Peyer's patch (tissue), 4 donors: ENCODE measurements at regions not wholly inside any gene's neighbourhood (a gene's known extent, or its start where the extent isn't known, plus 50 kb on each side); places are given as distances from the start of the nearest gene placed in this dataset.

Experiments used
- DNase-seq, 3 donors: peaks; one replicate each; pipeline ENCODE4 v3.0.0-alpha.2; 2017 to 2019
- H3K27ac ChIP-seq, 4 donors: fragments of 200-600 bp; sonication (generic); one replicate each; pipeline ENCODE4 v1.5.1; 2016 to 2019
- H3K27me3 ChIP-seq, 2 donors: fragments of 200-600 bp; sonication (generic); one replicate each; pipeline ENCODE4 v1.5.1; 2019
- H3K36me3 ChIP-seq, 3 donors: fragments of 200-600 bp; sonication (generic); one replicate each; pipeline ENCODE4 v1.5.1; 2016 to 2019
- H3K4me1 ChIP-seq, 4 donors: fragments of 200-600 bp; sonication (generic); one replicate each; pipeline ENCODE4 v1.5.1; 2016 to 2019
- H3K4me3 ChIP-seq, 4 donors: fragments of 200-600 bp; sonication (generic); 1 replicate in 3 of 4; 2 replicates in 1 of 4; pipeline ENCODE4 v1.5.1; 2016 to 2019; ENCODE audit warnings: mild to moderate bottlenecking in 1 of 4
- H3K9me3 ChIP-seq, 4 donors: fragments of 200-600 bp; sonication (generic); one replicate each; pipeline ENCODE4 v1.5.1; 2016 to 2019; ENCODE audit warnings: mild to moderate bottlenecking in 1 of 4
- POLR2A ChIP-seq, 2 donors: fragments of 450-650 bp; IDR thresholded peaks; one replicate each; pipeline ENCODE4 v1.5.1; 2017; ENCODE audit warnings: antibody characterized with exemption in 2 of 2, mild to moderate bottlenecking in 2 of 2, moderate library complexity in 2 of 2
- TF ChIP-seq, protein P1 (sequence below), 6 experiments: fragments of 450-650 bp in 4 of 6; fragments of 200-600 bp in 2 of 6; sonication (generic) in 1 of 6; IDR thresholded peaks; one replicate each; pipeline ENCODE4 v1.5.1; 2017 to 2019; ENCODE audit warnings: antibody characterized with exemption in 6 of 6, mild to moderate bottlenecking in 3 of 6, moderate library complexity in 1 of 6

DNA sequence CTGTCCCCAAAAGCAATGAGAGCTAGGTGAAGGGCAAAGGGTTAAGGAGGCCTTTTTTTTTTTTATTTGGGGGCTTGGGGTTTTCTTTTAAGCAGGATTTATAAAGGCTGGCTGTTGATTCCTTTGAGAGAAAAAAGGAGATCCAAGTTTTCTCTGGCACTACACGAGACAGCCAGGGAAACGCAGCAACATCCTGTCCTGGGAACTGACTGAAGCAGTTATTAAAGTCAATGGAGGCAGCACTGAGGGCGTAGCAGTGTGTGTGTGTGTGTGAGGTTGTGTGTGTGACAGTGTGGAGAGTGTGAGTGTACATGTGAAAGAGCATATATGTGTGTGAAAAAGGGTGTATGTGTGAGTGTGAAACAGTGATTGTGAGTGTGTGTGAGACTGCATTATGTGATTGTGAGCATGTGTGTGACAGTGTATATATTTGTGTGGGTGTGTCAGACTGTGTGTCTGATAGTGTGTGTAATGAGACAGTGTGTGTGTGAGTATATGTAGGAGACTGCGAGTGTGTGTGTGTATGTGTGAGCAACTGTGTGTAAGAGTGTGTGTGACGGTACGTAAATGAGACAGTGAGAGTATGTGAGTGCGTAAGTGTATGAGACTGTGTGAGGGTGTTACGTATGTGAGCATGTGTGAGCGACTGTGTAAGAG is 65.9 kb upstream of the TIAM1 start:
- H3K4me3 ChIP-seq: no peak overlapping the region
- H3K27ac ChIP-seq: no peak overlapping the region
- TF ChIP-seq POLR2A (IDR thresholded peaks at IDR 0.05): no peak
- TF ChIP-seq, protein P1, sequence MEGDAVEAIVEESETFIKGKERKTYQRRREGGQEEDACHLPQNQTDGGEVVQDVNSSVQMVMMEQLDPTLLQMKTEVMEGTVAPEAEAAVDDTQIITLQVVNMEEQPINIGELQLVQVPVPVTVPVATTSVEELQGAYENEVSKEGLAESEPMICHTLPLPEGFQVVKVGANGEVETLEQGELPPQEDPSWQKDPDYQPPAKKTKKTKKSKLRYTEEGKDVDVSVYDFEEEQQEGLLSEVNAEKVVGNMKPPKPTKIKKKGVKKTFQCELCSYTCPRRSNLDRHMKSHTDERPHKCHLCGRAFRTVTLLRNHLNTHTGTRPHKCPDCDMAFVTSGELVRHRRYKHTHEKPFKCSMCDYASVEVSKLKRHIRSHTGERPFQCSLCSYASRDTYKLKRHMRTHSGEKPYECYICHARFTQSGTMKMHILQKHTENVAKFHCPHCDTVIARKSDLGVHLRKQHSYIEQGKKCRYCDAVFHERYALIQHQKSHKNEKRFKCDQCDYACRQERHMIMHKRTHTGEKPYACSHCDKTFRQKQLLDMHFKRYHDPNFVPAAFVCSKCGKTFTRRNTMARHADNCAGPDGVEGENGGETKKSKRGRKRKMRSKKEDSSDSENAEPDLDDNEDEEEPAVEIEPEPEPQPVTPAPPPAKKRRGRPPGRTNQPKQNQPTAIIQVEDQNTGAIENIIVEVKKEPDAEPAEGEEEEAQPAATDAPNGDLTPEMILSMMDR (IDR thresholded peaks at IDR 0.05): no peak
- no peaks in the 10 kb centered on the region for H3K36me3 ChIP-seq
- H3K4me1 ChIP-seq: no peaks in the 10 kb centered on the region
- H3K9me3 ChIP-seq: no peaks in the 10 kb centered on the region
- H3K27me3 ChIP-seq: no peaks in the 10 kb centered on the region
- no peak for DNase-seq

DNA sequence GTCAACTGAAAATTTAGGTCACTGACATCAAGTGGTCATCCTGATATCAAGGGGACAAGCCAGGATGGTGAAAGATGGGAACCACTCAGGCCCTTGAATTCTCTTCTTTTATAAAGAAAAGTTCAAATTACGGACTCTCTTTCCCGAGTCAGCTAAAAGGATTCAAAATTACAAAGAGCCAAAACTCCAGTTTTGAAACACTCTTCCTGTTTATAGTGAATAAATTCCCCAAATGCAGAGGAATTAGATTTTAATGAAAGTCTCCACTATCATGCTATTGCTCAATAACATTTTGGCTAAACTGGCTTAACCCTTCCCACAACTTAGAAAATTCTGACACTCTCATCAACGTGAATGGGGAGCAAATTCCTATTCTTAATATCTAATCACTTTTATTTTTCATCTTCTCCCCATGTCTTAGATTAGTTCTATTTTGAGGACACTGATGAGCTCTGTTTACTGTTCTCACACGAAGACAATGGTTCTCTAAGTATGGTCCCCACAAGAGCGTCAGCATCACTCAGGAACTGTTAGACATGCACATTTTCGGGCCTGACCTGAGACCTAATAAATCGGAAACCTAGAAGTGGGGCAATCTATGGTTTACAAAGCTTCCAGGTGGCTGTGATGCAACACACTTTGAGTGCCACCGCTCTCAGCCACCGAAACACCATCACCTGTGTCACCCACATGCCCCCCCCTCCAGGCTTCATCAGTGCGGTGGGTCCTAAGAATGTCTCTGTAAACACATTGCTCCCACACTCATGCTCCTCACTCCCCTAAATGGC is 64.4 kb upstream of the TIAM1 start:
- H3K4me1 ChIP-seq: no peaks in the 10 kb centered on the region
- no peaks in the 10 kb centered on the region for H3K36me3 ChIP-seq
- no peak overlapping the region for H3K4me3 ChIP-seq
- H3K9me3 ChIP-seq: no peaks in the 10 kb centered on the region
- no peaks in the 10 kb centered on the region for H3K27me3 ChIP-seq
- H3K27ac ChIP-seq: peak overlapping the region; percentile 0 to 39 (median 13)
- TF ChIP-seq, protein P1 (IDR thresholded peaks at IDR 0.05): no peak
- no peak for TF ChIP-seq POLR2A (IDR thresholded peaks at IDR 0.05)
- no peak for DNase-seq

DNA sequence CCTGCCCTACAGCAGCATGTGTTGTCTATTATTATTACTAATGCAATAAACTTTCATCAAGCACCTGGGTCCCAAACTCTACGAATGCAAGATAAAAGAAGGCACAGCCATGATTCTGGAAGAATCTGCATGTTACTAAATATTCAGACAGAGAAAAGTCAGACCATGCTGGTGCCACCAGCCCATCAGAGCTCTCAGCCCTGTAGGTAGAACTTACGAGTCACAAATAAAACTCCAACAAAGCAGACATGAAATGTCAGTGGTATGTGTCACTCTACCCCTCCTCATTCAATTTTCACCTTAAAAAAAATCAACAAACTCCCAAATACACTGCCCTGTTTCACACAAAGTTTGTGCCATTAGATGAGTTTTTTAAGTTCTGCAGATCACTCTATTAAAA is 62.4 kb upstream of the TIAM1 start:
- Histone ChIP-seq H3K4me1 (no peaks in the 10 kb centered on the region), H3K4me3 (no peak overlapping the region), H3K36me3 (no peaks in the 10 kb centered on the region), H3K27ac (no peak overlapping the region), H3K9me3 (no peaks in the 10 kb centered on the region), H3K27me3 (no peaks in the 10 kb centered on the region)
- TF ChIP-seq, protein P1 (IDR thresholded peaks at IDR 0.05): no peak
- TF ChIP-seq POLR2A (IDR thresholded peaks at IDR 0.05): no peak
- no peak for DNase-seq

DNA sequence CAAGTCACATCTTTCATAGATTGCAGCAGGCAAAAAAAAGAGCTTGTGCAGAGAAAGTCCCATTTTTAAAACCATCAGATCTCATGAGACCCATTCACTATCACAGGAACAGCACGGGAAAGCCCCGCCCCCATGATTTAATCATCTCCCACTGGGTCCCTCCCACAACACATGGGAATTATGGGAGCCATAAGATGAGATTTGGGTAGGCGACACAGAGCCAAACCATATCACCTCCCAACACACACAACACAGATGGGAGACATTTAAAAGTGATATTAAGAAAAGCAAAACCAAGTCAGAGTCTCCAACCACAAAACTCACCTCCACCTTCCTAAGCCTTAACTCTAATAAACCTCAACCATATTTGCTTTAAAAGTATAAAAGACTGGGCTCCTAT is 61.5 kb upstream of the TIAM1 start:
- DNase-seq: no peak
- TF ChIP-seq, protein P1 (IDR thresholded peaks at IDR 0.05): no peak
- no peak for TF ChIP-seq POLR2A (IDR thresholded peaks at IDR 0.05)
- H3K36me3 ChIP-seq: no peaks in the 10 kb centered on the region
- no peaks in the 10 kb centered on the region for H3K4me1 ChIP-seq
- no peaks in the 10 kb centered on the region for H3K9me3 ChIP-seq
- H3K27me3 ChIP-seq: no peaks in the 10 kb centered on the region
- H3K4me3 ChIP-seq: no peak overlapping the region
- H3K27ac ChIP-seq: no peak overlapping the region

DNA sequence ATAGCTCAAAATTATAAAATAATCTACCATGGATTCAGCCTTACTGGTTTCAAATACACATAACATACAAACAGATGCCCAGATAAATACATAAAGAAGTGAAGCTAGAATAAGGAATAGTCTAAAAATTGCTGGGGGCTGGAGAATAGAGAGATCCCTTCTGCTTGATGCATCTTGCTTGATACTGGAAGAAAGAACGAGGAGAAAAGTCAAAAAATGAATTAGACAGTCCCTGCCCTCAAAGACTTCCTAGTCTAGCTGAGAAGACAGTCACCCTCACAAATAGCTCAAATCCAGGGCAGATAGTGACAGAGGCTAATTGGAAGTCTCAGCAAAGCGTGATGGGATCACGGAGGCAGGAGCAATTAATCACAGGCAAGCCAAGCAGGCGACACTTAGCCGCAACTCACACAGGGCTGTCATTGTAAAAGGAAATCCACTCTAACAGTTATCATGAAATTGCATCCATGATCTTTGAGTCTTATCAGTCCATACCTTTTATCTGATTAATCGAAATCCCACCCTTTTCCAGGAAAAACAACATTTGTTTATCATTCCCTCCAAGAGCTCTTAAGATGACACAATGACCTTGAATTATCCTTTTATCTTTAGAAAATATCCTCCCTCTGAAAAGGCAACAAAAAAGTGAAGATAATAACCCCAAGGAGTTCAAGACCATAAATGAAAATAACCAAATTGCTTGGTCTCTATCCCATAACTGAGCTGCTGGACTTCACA is 59.7 kb upstream of the TIAM1 start:
- Histone ChIP-seq H3K4me1 (no peaks in the 10 kb centered on the region), H3K9me3 (no peaks in the 10 kb centered on the region), H3K27ac (no peak overlapping the region), H3K4me3 (no peak overlapping the region), H3K36me3 (no peaks in the 10 kb centered on the region), H3K27me3 (no peaks in the 10 kb centered on the region)
- TF ChIP-seq, protein P1 (IDR thresholded peaks at IDR 0.05): no peak
- no peak for TF ChIP-seq POLR2A (IDR thresholded peaks at IDR 0.05)
- DNase-seq: no peak
